HepG2 (cell line): ENCODE measurements at regions not wholly inside any gene's neighbourhood (a gene's known extent, or its start where the extent isn't known, plus 50 kb on each side); places are given as distances from the start of the nearest gene placed in this dataset.

Experiments
- AHDC1 ChIP-seq: sonication (generic); formaldehyde crosslinking; IDR thresholded peaks from 2 replicates; pipeline ENCODE4 v1.5.1; 2020; ENCODE audit warnings: mild to moderate bottlenecking, missing genetic modification reagents, borderline replicate concordance
- ARHGAP35 ChIP-seq: sonication (generic); formaldehyde crosslinking; IDR thresholded peaks from 2 replicates; pipeline ENCODE4 v1.9.0; 2022; ENCODE audit warnings: mild to moderate bottlenecking, inconsistent platforms, moderate library complexity, missing genetic modification reagents, borderline replicate concordance
- ARNT2 ChIP-seq: sonication (generic); formaldehyde crosslinking; IDR thresholded peaks from 2 replicates; pipeline ENCODE4 v1.8.0; 2022; ENCODE audit warnings: mild to moderate bottlenecking, low read depth, missing genetic modification reagents, moderate library complexity
- CENPX ChIP-seq: sonication (generic); formaldehyde crosslinking; IDR thresholded peaks from 2 replicates; pipeline ENCODE4 v1.9.0; 2021; ENCODE audit warnings: mild to moderate bottlenecking, missing genetic modification reagents, moderate library complexity
- CREB3 ChIP-seq: sonication (generic); formaldehyde crosslinking; IDR thresholded peaks from 2 replicates; pipeline ENCODE4 v1.5.0; 2020; ENCODE audit warnings: missing genetic modification reagents
- FIP1L1 ChIP-seq: fragments of 200-400 bp; formaldehyde crosslinking; IDR thresholded peaks from 2 replicates; pipeline ENCODE4 v1.6.1; 2018; ENCODE audit warnings: low read depth, mild to moderate bottlenecking, low read length, moderate library complexity, borderline replicate concordance; ENCODE audit not compliant: insufficient read depth
- GATAD2A ChIP-seq: IDR thresholded peaks from 2 replicates; pipeline ENCODE4 v1.6.1; 2016
- IKZF1 ChIP-seq: fragments of 450-650 bp; IDR thresholded peaks from 2 replicates; pipeline ENCODE4 v1.7.1; 2016
- KDM6A ChIP-seq: IDR thresholded peaks from 2 replicates; pipeline ENCODE4 v1.6.1; 2016; ENCODE audit warnings: low read depth
- KMT2A ChIP-seq: sonication (generic); formaldehyde crosslinking; IDR thresholded peaks from 2 replicates; pipeline ENCODE4 v1.4.0; 2020; ENCODE audit warnings: missing genetic modification reagents
- LBX2 ChIP-seq: sonication (generic); formaldehyde crosslinking; IDR thresholded peaks from 2 replicates; pipeline ENCODE4 v1.5.0; 2020; ENCODE audit warnings: missing genetic modification reagents, mild to moderate bottlenecking, borderline replicate concordance
- NAIF1 ChIP-seq: sonication (generic); formaldehyde crosslinking; IDR thresholded peaks from 2 replicates; pipeline ENCODE4 v1.5.0; 2020; ENCODE audit warnings: mild to moderate bottlenecking, missing genetic modification reagents, borderline replicate concordance
- PLRG1 ChIP-seq: fragments of 450-650 bp; conservative IDR thresholded peaks from 2 replicates; pipeline ENCODE4 v1.6.1; 2016
- RBAK ChIP-seq: sonication (generic); formaldehyde crosslinking; IDR thresholded peaks from 2 replicates; pipeline ENCODE4 v1.5.1; 2020; ENCODE audit warnings: mild to moderate bottlenecking, missing genetic modification reagents
- THAP11 ChIP-seq: IDR thresholded peaks from 2 replicates; pipeline ENCODE4 v1.6.1; 2016; ENCODE audit warnings: missing biosample characterization, missing genetic modification reagents
- TMF1 ChIP-seq: sonication (generic); formaldehyde crosslinking; IDR thresholded peaks from 2 replicates; pipeline ENCODE4 v1.8.1; 2022; ENCODE audit warnings: low read depth, missing genetic modification reagents
- ZFP36L2 ChIP-seq: sonication (generic); formaldehyde crosslinking; IDR thresholded peaks from 2 replicates; pipeline ENCODE4 v1.4.0; 2020; ENCODE audit warnings: missing genetic modification reagents
- ZNF276 ChIP-seq: sonication (generic); formaldehyde crosslinking; IDR thresholded peaks from 2 replicates; pipeline ENCODE4 v1.4.0; 2020; ENCODE audit warnings: mild to moderate bottlenecking, low read depth, missing genetic modification reagents
- ZNF720 ChIP-seq: sonication (generic); formaldehyde crosslinking; IDR thresholded peaks from 2 replicates; pipeline ENCODE4 v1.4.0; 2020; ENCODE audit warnings: missing genetic modification reagents
- ZNF772 ChIP-seq: sonication (generic); formaldehyde crosslinking; IDR thresholded peaks from 2 replicates; pipeline ENCODE4 v1.5.0; 2020; ENCODE audit warnings: mild to moderate bottlenecking, missing genetic modification reagents
- ZNF841 ChIP-seq: sonication (generic); formaldehyde crosslinking; IDR thresholded peaks from 2 replicates; pipeline ENCODE4 v1.8.1; 2023; ENCODE audit warnings: missing genetic modification reagents, borderline replicate concordance
- ZNF850 ChIP-seq: sonication (generic); formaldehyde crosslinking; conservative IDR thresholded peaks from 2 replicates; pipeline ENCODE4 v1.9.0; 2021; ENCODE audit warnings: mild to moderate bottlenecking, missing genetic modification reagents

GRCh38 chr10:33507662-33508425 lies 173.4 kb upstream of the NRP1 start (continued):
- TF ChIP-seq ZNF276 (no peak), IKZF1 (no peak), KDM6A (CRISPR knock-in tag) (peak; percentile 86), ARNT2 (CRISPR knock-in tag) (no peak), NAIF1 (CRISPR knock-in tag) (0 out of 2 replicates have a peak, but pooled peaks have one; percentile 32), ARHGAP35 (CRISPR knock-in tag) (no peak), THAP11 (CRISPR knock-in tag) (peak; percentile 62; the same call in 1 of the 2 replicates), ZFP36L2 (CRISPR knock-in tag) (no peak), GATAD2A (peak; percentile 99), ZNF720 (CRISPR knock-in tag) (no peak), RBAK (CRISPR knock-in tag) (no peak), AHDC1 (peak; percentile 96; the same call in 1 of the 2 replicates), ZNF772 (CRISPR knock-in tag) (0 out of 2 replicates have a peak, but pooled peaks have one; percentile 41), TMF1 (CRISPR knock-in tag) (no peak), KMT2A (CRISPR knock-in tag) (no peak), PLRG1 (no peak), ZNF841 (CRISPR knock-in tag) (no peak), CENPX (CRISPR knock-in tag) (no peak), FIP1L1 (no peak), CREB3 (CRISPR knock-in tag) (no peak), ZNF850 (CRISPR knock-in tag) (no peak), LBX2 (CRISPR knock-in tag) (no peak)
